Prostate gland (tissue), 2 donors: ENCODE measurements at regions not wholly inside any gene's neighbourhood (a gene's known extent, or its start where the extent isn't known, plus 50 kb on each side); places are given as distances from the start of the nearest gene placed in this dataset.

Source experiments
- CTCF ChIP-seq, 4 experiments: fragments of 200-600 bp in 2 of 4; fragments of 450-650 bp in 2 of 4; sonication (generic) in 2 of 4; IDR thresholded peaks; 1 replicate in 3 of 4; 2 replicates in 1 of 4; pipeline ENCODE4 v1.5.1; 2016 to 2019; ENCODE audit warnings: antibody characterized with exemption in 4 of 4, mild to moderate bottlenecking in 2 of 4, moderate library complexity in 2 of 4
- POLR2A ChIP-seq: fragments of 450-650 bp; IDR thresholded peaks from one replicate; pipeline ENCODE4 v1.6.1; 2016; ENCODE audit warnings: antibody characterized with exemption, mild to moderate bottlenecking

- no peak for TF ChIP-seq CTCF (IDR thresholded peaks at IDR 0.05)
- TF ChIP-seq POLR2A, result no peak
Measured at GRCh38 chr6:27088068-27088467, 159.4 kb upstream of the PRSS16 start.
